Tibial artery (tissue), 4 donors: ENCODE measurements at regions not wholly inside any gene's neighbourhood (a gene's known extent, or its start where the extent isn't known, plus 50 kb on each side); places are given as distances from the start of the nearest gene placed in this dataset.

Source experiments
- DNase-seq, 2 donors: peaks; one replicate each; pipeline ENCODE4 v3.0.0-alpha.2; 2019
- H3K27ac ChIP-seq, 2 donors: fragments of 200-600 bp; sonication (generic) in 1 of 2; 1 replicate in 1 of 2; 2 replicates in 1 of 2; pipeline ENCODE4 v1.5.1; 2018 to 2019; ENCODE audit warnings: mild to moderate bottlenecking in 1 of 2
- H3K27me3 ChIP-seq, 2 donors: fragments of 200-600 bp; sonication (generic) in 1 of 2; one replicate each; pipeline versions ENCODE4 v1.5.1 to v1.6.0; 2016 to 2019
- H3K36me3 ChIP-seq, 3 donors: fragments of 200-600 bp; sonication (generic) in 2 of 3; one replicate each; pipeline ENCODE4 v1.5.1; 2016 to 2019; ENCODE audit warnings: mild to moderate bottlenecking in 2 of 3
- H3K4me1 ChIP-seq, 4 donors: fragments of 200-600 bp; sonication (generic) in 2 of 4; 1 replicate in 3 of 4; 2 replicates in 1 of 4; pipeline ENCODE4 v1.5.1; 2016 to 2019
- H3K4me3 ChIP-seq, 2 donors: fragments of 200-600 bp; sonication (generic) in 1 of 2; 1 replicate in 1 of 2; 2 replicates in 1 of 2; pipeline ENCODE4 v1.5.1; 2018 to 2019; ENCODE audit warnings: mild to moderate bottlenecking in 2 of 2
- H3K9me3 ChIP-seq, 3 donors: fragments of 200-600 bp; sonication (generic) in 1 of 3; one replicate each; pipeline ENCODE4 v1.5.1; 2016 to 2019
- intact Hi-C: fragments of 100-400 bp; cut with DNase I; formaldehyde crosslinking; loops from one replicate; pipeline ENCODE4 v1.15.0; 2023; ENCODE audit warnings: low total_unique reads
- TF ChIP-seq, protein P1 (sequence below), 2 experiments: fragments of 200-600 bp in 1 of 2; fragments of 450-650 bp in 1 of 2; IDR thresholded peaks; one replicate each; pipeline ENCODE4 v1.5.1; 2017 to 2019; ENCODE audit warnings: antibody characterized with exemption in 2 of 2, mild to moderate bottlenecking in 1 of 2, moderate library complexity in 1 of 2

DNA sequence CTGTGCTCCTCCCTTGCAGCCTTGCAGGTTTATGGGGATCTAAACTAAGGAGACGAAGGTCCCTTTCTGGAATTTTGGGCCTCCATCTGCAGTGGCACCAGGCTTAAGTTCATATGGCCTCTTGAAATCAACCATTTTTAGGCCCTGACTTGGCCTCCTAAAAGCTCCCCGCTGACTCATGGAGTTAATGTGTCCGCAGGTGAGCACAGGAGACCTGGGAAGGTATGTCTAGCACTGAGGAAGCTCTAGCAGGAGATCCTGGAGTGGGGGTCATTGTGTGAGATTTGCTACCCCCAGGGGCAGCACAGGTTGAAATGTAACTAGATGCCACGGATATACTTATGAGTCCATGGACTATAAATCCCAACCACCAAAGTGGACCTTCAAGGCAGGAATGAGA, 95.9 kb upstream of the CELF4 start:
- H3K4me3 ChIP-seq: no peak overlapping the region
- H3K27me3 ChIP-seq: no peaks in the 10 kb centered on the region
- TF ChIP-seq, protein P1, sequence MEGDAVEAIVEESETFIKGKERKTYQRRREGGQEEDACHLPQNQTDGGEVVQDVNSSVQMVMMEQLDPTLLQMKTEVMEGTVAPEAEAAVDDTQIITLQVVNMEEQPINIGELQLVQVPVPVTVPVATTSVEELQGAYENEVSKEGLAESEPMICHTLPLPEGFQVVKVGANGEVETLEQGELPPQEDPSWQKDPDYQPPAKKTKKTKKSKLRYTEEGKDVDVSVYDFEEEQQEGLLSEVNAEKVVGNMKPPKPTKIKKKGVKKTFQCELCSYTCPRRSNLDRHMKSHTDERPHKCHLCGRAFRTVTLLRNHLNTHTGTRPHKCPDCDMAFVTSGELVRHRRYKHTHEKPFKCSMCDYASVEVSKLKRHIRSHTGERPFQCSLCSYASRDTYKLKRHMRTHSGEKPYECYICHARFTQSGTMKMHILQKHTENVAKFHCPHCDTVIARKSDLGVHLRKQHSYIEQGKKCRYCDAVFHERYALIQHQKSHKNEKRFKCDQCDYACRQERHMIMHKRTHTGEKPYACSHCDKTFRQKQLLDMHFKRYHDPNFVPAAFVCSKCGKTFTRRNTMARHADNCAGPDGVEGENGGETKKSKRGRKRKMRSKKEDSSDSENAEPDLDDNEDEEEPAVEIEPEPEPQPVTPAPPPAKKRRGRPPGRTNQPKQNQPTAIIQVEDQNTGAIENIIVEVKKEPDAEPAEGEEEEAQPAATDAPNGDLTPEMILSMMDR (IDR thresholded peaks at IDR 0.05): no peak
- H3K4me1 ChIP-seq: no peaks in the 10 kb centered on the region
- H3K27ac ChIP-seq: no peak overlapping the region
- DNase-seq: no peak
- no peaks in the 10 kb centered on the region for H3K36me3 ChIP-seq
- no peaks in the 10 kb centered on the region for H3K9me3 ChIP-seq
- intact Hi-C loops: no loop called here

DNA sequence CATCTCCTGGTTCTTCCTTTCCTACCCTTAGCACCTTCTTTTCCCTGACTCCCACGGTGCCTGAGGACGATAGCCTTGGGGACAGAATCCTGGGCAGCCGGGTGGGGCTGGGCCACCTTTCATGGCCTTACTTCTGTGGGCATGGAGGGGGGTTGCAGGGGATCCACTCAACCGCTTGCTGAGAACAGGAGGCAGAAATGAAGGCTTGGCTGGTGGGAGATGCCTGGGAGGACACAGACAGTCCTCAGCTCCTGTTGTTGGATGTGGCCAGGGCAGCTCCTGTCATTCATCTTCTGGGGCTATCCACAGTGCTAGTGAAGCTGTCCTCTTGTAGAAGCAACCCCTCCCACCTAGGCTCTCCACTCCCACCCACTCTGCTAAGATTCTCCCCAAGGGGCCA, 95.5 kb upstream of the CELF4 start:
- DNase-seq: no peak
- Histone ChIP-seq H3K4me3 (no peak overlapping the region), H3K36me3 (no peaks in the 10 kb centered on the region), H3K4me1 (no peaks in the 10 kb centered on the region), H3K9me3 (no peaks in the 10 kb centered on the region), H3K27ac (no peak overlapping the region), H3K27me3 (no peaks in the 10 kb centered on the region)
- TF ChIP-seq, protein P1 (IDR thresholded peaks at IDR 0.05): no peak
- intact Hi-C loops: no loop called here

DNA sequence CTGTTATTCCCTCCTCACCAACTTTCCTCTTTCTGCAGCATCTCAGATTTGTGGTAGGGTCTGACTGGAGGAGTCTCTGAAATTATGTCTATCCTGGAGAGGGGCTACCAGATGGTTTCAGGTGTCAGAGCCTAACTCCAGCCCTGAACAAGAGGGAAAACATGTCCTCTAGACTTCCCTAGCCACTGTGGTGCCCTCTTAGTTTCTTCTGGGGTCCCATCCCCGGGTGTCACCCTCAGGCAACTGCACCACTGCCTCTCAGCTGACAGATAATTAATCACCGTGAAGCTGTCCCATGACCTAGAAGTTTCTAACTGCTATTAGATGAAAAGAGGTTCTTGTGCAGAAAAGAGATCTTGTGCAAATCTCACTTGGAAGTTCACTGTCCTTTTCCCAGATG, 95.1 kb upstream of the CELF4 start:
- no peak overlapping the region for H3K27ac ChIP-seq
- H3K27me3 ChIP-seq: no peaks in the 10 kb centered on the region
- TF ChIP-seq, protein P1 (IDR thresholded peaks at IDR 0.05): no peak
- intact Hi-C loops: no loop called here
- no peak overlapping the region for H3K4me3 ChIP-seq
- H3K9me3 ChIP-seq: no peaks in the 10 kb centered on the region
- H3K4me1 ChIP-seq: no peaks in the 10 kb centered on the region
- no peak for DNase-seq
- H3K36me3 ChIP-seq: no peaks in the 10 kb centered on the region

DNA sequence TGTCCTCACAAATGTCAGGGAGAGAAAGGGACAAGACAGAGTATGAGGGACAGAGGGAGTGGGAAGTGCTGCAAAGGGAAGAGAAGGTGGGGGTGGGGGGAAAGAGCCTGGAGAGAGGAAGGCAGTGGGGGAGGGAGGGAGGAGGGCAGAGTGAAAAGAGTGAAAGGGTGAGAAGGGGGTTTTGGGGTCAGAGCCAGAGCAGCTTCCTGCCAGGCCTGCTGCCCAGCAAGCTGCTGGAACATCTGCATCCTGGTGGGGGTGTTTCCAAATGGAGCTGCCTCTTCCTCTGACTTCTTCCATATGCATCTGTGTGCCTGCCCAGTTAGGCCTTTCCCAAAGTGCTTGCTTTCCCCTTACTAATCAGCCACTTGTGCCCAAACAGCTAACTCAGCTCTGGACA, 94.3 kb upstream of the CELF4 start:
- intact Hi-C loops: no loop called here
- no peak for DNase-seq
- TF ChIP-seq, protein P1 (IDR thresholded peaks at IDR 0.05): no peak
- Histone ChIP-seq H3K9me3 (no peaks in the 10 kb centered on the region), H3K4me3 (no peak overlapping the region), H3K36me3 (no peaks in the 10 kb centered on the region), H3K27ac (no peak overlapping the region), H3K27me3 (peaks cover 0 to 3% of the 10 kb centered on the region in 2 donors), H3K4me1 (no peaks in the 10 kb centered on the region)

DNA sequence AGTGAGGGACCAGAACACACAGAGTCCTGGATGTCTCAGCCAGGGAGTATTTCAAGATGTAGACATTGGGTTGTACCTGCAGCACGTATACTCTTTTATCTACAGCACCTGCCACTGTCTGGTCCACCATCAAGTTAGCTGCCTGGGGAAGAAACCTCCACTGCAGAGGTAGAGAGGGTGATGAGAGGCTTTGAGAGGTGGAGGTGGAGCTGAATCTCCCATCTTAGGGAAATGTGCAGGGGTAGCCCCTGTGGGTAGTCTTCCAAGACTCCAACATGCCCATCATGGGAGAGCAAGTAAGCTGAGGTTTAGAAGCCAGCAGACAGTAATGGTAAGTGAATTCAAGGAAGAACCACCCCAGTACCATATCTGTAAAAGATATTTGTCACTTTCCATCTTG, 93.3 kb upstream of the CELF4 start:
- Histone ChIP-seq H3K4me1 (no peaks in the 10 kb centered on the region), H3K36me3 (no peaks in the 10 kb centered on the region), H3K27me3 (peaks cover 0 to 3% of the 10 kb centered on the region in 2 donors), H3K4me3 (no peak overlapping the region), H3K9me3 (no peaks in the 10 kb centered on the region), H3K27ac (no peak overlapping the region)
- DNase-seq: no peak
- intact Hi-C loops: no loop called here
- TF ChIP-seq, protein P1 (IDR thresholded peaks at IDR 0.05): no peak

DNA sequence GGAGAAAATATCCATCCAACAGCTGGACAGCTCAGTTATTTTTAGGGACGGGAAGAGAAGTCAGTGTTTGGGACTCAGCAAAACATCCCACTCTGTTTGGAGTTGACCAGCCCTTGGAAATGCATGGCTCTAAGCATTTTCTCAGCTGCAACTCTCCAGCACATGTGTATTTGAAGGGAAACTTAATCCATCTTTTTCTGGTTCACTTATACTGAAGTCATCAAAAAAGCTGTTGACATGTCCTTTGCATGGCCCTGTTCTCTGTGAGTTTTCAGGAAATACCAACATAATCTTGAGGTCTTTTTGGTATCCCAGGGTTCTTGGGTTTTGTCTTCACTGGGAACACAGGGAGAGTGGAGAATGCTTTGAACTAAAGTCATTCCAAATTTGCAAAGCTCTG, 91.9 kb upstream of the CELF4 start:
- H3K4me3 ChIP-seq: no peak overlapping the region
- no peak overlapping the region for H3K27ac ChIP-seq
- no peaks in the 10 kb centered on the region for H3K4me1 ChIP-seq
- intact Hi-C loops: no loop called here
- peaks cover 0 to 3% of the 10 kb centered on the region in 2 donors for H3K27me3 ChIP-seq
- no peak for DNase-seq
- TF ChIP-seq, protein P1 (IDR thresholded peaks at IDR 0.05): no peak
- no peaks in the 10 kb centered on the region for H3K9me3 ChIP-seq
- H3K36me3 ChIP-seq: no peaks in the 10 kb centered on the region
